Upper lobe of left lung (tissue), 4 donors: ENCODE measurements at regions not wholly inside any gene's neighbourhood (a gene's known extent, or its start where the extent isn't known, plus 50 kb on each side); places are given as distances from the start of the nearest gene placed in this dataset.

Source experiments
- CTCF ChIP-seq, 6 experiments: fragments of 450-650 bp in 4 of 6; fragments of 200-600 bp in 2 of 6; sonication (generic) in 2 of 6; IDR thresholded peaks; one replicate each; pipeline ENCODE4 v1.5.1; 2016 to 2019; ENCODE audit warnings: antibody characterized with exemption in 6 of 6
- EP300 ChIP-seq, 4 donors: sonication (generic); formaldehyde crosslinking; IDR thresholded peaks; one replicate each; pipeline ENCODE4 v1.5.1; 2017; ENCODE audit warnings: antibody characterized with exemption in 4 of 4, control low read depth in 2 of 4
- POLR2A ChIP-seq, 4 donors: fragments of 450-650 bp; IDR thresholded peaks; one replicate each; pipeline ENCODE4 v1.5.1; 2016 to 2017; ENCODE audit warnings: antibody characterized with exemption in 4 of 4, mild to moderate bottlenecking in 2 of 4
- POLR2AphosphoS5 ChIP-seq, 2 donors: sonication (generic); formaldehyde crosslinking; IDR thresholded peaks; one replicate each; pipeline ENCODE4 v1.5.1; 2017; ENCODE audit warnings: antibody characterized with exemption in 2 of 2

- TF ChIP-seq CTCF (IDR thresholded peaks at IDR 0.05) (no peak), POLR2A (IDR thresholded peaks at IDR 0.05) (no peak), EP300 (IDR thresholded peaks at IDR 0.05) (no peak), POLR2AphosphoS5 (IDR thresholded peaks at IDR 0.05) (no peak)
Observed at GRCh38 chr14:39694341-39694740, 262.1 kb upstream of the FBXO33 start.
